Stimulated activated CD4-positive, alpha-beta T cell treated with anti-CD3 and anti-CD28 coated beads, Interleukin-12 subunit alpha, Interleukin-12 subunit beta, amount 100 ng/mL, for 24 hours (primary cell): ENCODE measurements at regions not wholly inside any gene's neighbourhood (a gene's known extent, or its start where the extent isn't known, plus 50 kb on each side); places are given as distances from the start of the nearest gene placed in this dataset.

Source experiments
- DNase-seq, 2 experiments: peaks; one replicate each; pipeline ENCODE4 v3.0.0-alpha.2; 2020; ENCODE audit warnings: low read depth in 2 of 2

GRCh38 chr4:22959483-22959882, 266.7 kb downstream of the GBA3 start:
- DNase-seq, result no peak

GRCh38 chr4:22957774-22958309, 265.1 kb downstream of the GBA3 start:
- no peak for DNase-seq

- no peak for DNase-seq
Measured at GRCh38 chr4:22949161-22949855, 256.6 kb downstream of the GBA3 start.

- DNase-seq, result no peak
Measured at GRCh38 chr4:22947851-22948250, 255.1 kb downstream of the GBA3 start.

GRCh38 chr4:22942920-22943559, 250.3 kb downstream of the GBA3 start:
- no peak for DNase-seq

- no peak for DNase-seq
Measured at GRCh38 chr4:22941688-22942375, 249.1 kb downstream of the GBA3 start.

- no peak for DNase-seq
Measured at GRCh38 chr4:22932326-22932725, 239.6 kb downstream of the GBA3 start.

GRCh38 chr4:22922426-22922825, 229.7 kb downstream of the GBA3 start:
- no peak for DNase-seq

GRCh38 chr4:22921936-22922335, 229.2 kb downstream of the GBA3 start:
- DNase-seq, result no peak

- DNase-seq, result no peak
Measured at GRCh38 chr4:22911285-22911684, 218.5 kb downstream of the GBA3 start.

- no peak for DNase-seq
Measured at GRCh38 chr4:22910200-22910599, 217.5 kb downstream of the GBA3 start.

- DNase-seq, result no peak
Measured at GRCh38 chr4:22906045-22906444, 213.3 kb downstream of the GBA3 start.

GRCh38 chr4:22903913-22904312, 211.2 kb downstream of the GBA3 start:
- DNase-seq, result no peak

GRCh38 chr4:22901631-22902030, 208.9 kb downstream of the GBA3 start:
- DNase-seq, result no peak

GRCh38 chr4:22900876-22901275, 208.1 kb downstream of the GBA3 start:
- no peak for DNase-seq

- peak in 1 of 2 experiments; percentile 9 for DNase-seq
Measured at GRCh38 chr4:22897520-22898108, 204.9 kb downstream of the GBA3 start.

GRCh38 chr4:22895482-22895881, 202.7 kb downstream of the GBA3 start:
- no peak for DNase-seq

- no peak for DNase-seq
Measured at GRCh38 chr4:22884157-22884556, 191.4 kb downstream of the GBA3 start.

GRCh38 chr4:22881411-22881810, 188.7 kb downstream of the GBA3 start:
- DNase-seq, result no peak

- no peak for DNase-seq
Measured at GRCh38 chr4:22877486-22878052, 184.8 kb downstream of the GBA3 start.

GRCh38 chr4:22876270-22876669, 183.5 kb downstream of the GBA3 start:
- DNase-seq, result no peak
